SU-DHL-6 (cell line): ENCODE measurements at regions not wholly inside any gene's neighbourhood (a gene's known extent, or its start where the extent isn't known, plus 50 kb on each side); places are given as distances from the start of the nearest gene placed in this dataset.

ENCODE experiments used
- H2AFZ ChIP-seq: fragments of 200-600 bp; sonication (generic); 2 replicates; pipeline ENCODE4 v1.6.1; 2014; ENCODE audit warnings: low read depth, mild to moderate bottlenecking, moderate library complexity, mixed read lengths, antibody characterized with exemption, low read length; ENCODE audit not compliant: severe bottlenecking
- H3F3A ChIP-seq: fragments of 200-600 bp; shearing (Covaris generic); 2 replicates; pipeline ENCODE4 v1.6.0; 2016; ENCODE audit warnings: antibody characterized with exemption, mild to moderate bottlenecking; ENCODE audit not compliant: insufficient read depth
- H3K27ac ChIP-seq: fragments of 200-600 bp; sonication (generic); 2 replicates; pipeline ENCODE4 v1.5.1; 2016; ENCODE audit warnings: low read depth, mild to moderate bottlenecking, low read length, moderate library complexity, mixed read lengths
- H3K27me3 ChIP-seq: fragments of 200-600 bp; sonication (generic), shearing (Covaris generic); 2 replicates; pipeline ENCODE4 v1.6.0; 2014; ENCODE audit warnings: mild to moderate bottlenecking, low read length
- H3K36me3 ChIP-seq: fragments of 200-600 bp; sonication (generic); 2 replicates; pipeline ENCODE4 v1.6.1; 2014; ENCODE audit warnings: mild to moderate bottlenecking, low read length, mixed read lengths
- H3K4me2 ChIP-seq: fragments of 300-600, 200-600 bp; shearing (Covaris generic), sonication (generic); 2 replicates; pipeline ENCODE4 v1.6.0; 2014; ENCODE audit warnings: low read length, low read depth, mild to moderate bottlenecking; ENCODE audit not compliant: poor library complexity, severe bottlenecking
- H3K4me3 ChIP-seq: fragments of 200-600 bp; sonication (generic); 2 replicates; pipeline ENCODE4 v1.5.1; 2014; ENCODE audit warnings: antibody characterized with exemption, low read length, mild to moderate bottlenecking, mixed read lengths; ENCODE audit not compliant: insufficient read depth, poor library complexity, severe bottlenecking
- H3K79me2 ChIP-seq: fragments of 200-600 bp; sonication (generic); 2 replicates; pipeline ENCODE4 v1.6.1; 2014; ENCODE audit warnings: mild to moderate bottlenecking, low read length, moderate library complexity; ENCODE audit not compliant: insufficient read depth
- H3K9ac ChIP-seq: fragments of 200-600 bp; sonication (generic); 2 replicates; pipeline ENCODE4 v1.7.0; 2014; ENCODE audit warnings: mild to moderate bottlenecking, low read length
- H3K9me2 ChIP-seq: fragments of 200-600 bp; sonication (generic); replicated peaks from 2 replicates; pipeline ENCODE4 v1.6.1; 2014; ENCODE audit warnings: low read length; ENCODE audit not compliant: insufficient read depth
- H3K9me3 ChIP-seq: fragments of 200-600 bp; sonication (generic); 2 replicates; pipeline ENCODE4 v1.6.1; 2014; ENCODE audit warnings: low read length, mixed read lengths; ENCODE audit not compliant: insufficient read depth
- H4K20me1 ChIP-seq: fragments of 200-600 bp; sonication (generic); 2 replicates; pipeline ENCODE4 v1.6.1; 2014; ENCODE audit warnings: low read depth, mild to moderate bottlenecking, antibody characterized with exemption, low read length, moderate library complexity, mixed read lengths
- CTCF ChIP-seq: fragments of 200-600 bp; sonication (generic); IDR thresholded peaks from one replicate; pipeline ENCODE4 v1.5.1; 2017; ENCODE audit warnings: antibody characterized with exemption, mild to moderate bottlenecking, low read length, moderate library complexity; ENCODE audit not compliant: insufficient read depth, poor library complexity, severe bottlenecking
- EZH2phosphoT487 ChIP-seq: fragments of 200-600 bp; sonication (generic), shearing (Covaris generic); conservative IDR thresholded peaks from 2 replicates; pipeline ENCODE4 v1.6.1; 2018; ENCODE audit warnings: mild to moderate bottlenecking, antibody characterized with exemption, low read length, moderate library complexity, mixed read lengths

- Histone ChIP-seq H3K4me2 (no peak overlapping the region), H3K9me3 (no peaks in the 10 kb centered on the region), H3K4me3 (no peak overlapping the region), H3K27ac (no peak overlapping the region), H3K27me3 (no peaks in the 10 kb centered on the region), H3K9me2 (no peaks in the 10 kb centered on the region), H3K36me3 (no peaks in the 10 kb centered on the region), H4K20me1 (no peaks in the 10 kb centered on the region), H3K9ac (no peak overlapping the region), H3K79me2 (no peaks in the 10 kb centered on the region), H3F3A (no peaks in the 10 kb centered on the region), H2AFZ (no peak overlapping the region)
- TF ChIP-seq EZH2phosphoT487 = no peak
These were observed 169.9 kb upstream of the HAND2 start for GRCh38 chr4:173699841-173700475.

GRCh38 chr4:173698557-173699262 lies 168.7 kb upstream of the HAND2 start:
- no peak overlapping the region for H3K27ac ChIP-seq
- no peak overlapping the region for H3K4me2 ChIP-seq
- no peak for TF ChIP-seq EZH2phosphoT487
- no peak for TF ChIP-seq CTCF
- H3K79me2 ChIP-seq = no peaks in the 10 kb centered on the region
- no peaks in the 10 kb centered on the region for H3K36me3 ChIP-seq
- no peaks in the 10 kb centered on the region for H4K20me1 ChIP-seq
- H3F3A ChIP-seq = no peaks in the 10 kb centered on the region
- no peak overlapping the region for H3K4me3 ChIP-seq
- H3K9me3 ChIP-seq = no peaks in the 10 kb centered on the region
- H3K27me3 ChIP-seq = no peaks in the 10 kb centered on the region
- H2AFZ ChIP-seq = no peak overlapping the region
- no peaks in the 10 kb centered on the region for H3K9me2 ChIP-seq
- no peak overlapping the region for H3K9ac ChIP-seq

GRCh38 chr4:173697840-173698239 lies 167.8 kb upstream of the HAND2 start:
- H3K4me2 ChIP-seq = no peak overlapping the region
- no peaks in the 10 kb centered on the region for H3K79me2 ChIP-seq
- H3K4me3 ChIP-seq = no peak overlapping the region
- no peaks in the 10 kb centered on the region for H3F3A ChIP-seq
- no peak overlapping the region for H3K27ac ChIP-seq
- H3K27me3 ChIP-seq = no peaks in the 10 kb centered on the region
- TF ChIP-seq CTCF (no peak), EZH2phosphoT487 (no peak)
- H3K36me3 ChIP-seq = no peaks in the 10 kb centered on the region
- no peaks in the 10 kb centered on the region for H3K9me3 ChIP-seq
- no peak overlapping the region for H2AFZ ChIP-seq
- H3K9me2 ChIP-seq = no peaks in the 10 kb centered on the region
- no peak overlapping the region for H3K9ac ChIP-seq
- no peaks in the 10 kb centered on the region for H4K20me1 ChIP-seq

DNA sequence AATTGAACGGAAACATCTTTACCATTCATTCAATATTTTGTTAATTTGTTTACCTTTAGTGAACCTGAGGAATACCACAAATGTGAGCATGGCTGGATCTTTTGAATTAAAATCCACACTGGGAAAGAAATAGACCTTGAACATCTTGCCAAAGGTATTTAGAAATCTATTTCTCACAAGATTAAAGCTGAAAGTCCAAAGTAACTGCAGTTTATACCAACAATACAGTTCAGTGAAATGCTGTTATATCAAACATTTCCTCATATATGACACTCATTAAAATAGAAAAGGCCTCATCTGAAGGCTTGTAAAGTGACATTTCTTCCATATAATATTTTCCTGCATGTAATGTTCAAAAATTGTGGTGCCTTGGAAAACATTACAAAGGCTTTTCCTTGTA lies 166.5 kb upstream of the HAND2 start:
- Histone ChIP-seq H3K9me2 (no peaks in the 10 kb centered on the region), H3K9ac (no peak overlapping the region)

More for the DNA sequence above, 166.5 kb upstream of the HAND2 start:
- Histone ChIP-seq H2AFZ (no peak overlapping the region), H3K4me2 (no peak overlapping the region), H4K20me1 (no peaks in the 10 kb centered on the region), H3K27me3 (no peaks in the 10 kb centered on the region), H3K9me3 (no peaks in the 10 kb centered on the region), H3F3A (no peaks in the 10 kb centered on the region), H3K79me2 (no peaks in the 10 kb centered on the region), H3K4me3 (no peak overlapping the region), H3K27ac (no peak overlapping the region), H3K36me3 (no peaks in the 10 kb centered on the region)
- TF ChIP-seq EZH2phosphoT487 = no peak
- TF ChIP-seq CTCF = no peak
